COLO668 (cell line): ENCODE measurements at regions not wholly inside any gene's neighbourhood (a gene's known extent, or its start where the extent isn't known, plus 50 kb on each side); places are given as distances from the start of the nearest gene placed in this dataset.
A peak's percentile ranks its signal among the peaks of the same experiment; 100 is the strongest.

Source experiments
- DNase-seq: peaks from one replicate; lab custom pipeline; 2025; ENCODE audit not compliant: unreplicated experiment; lab: John Stamatoyannopoulos, UW

DNA sequence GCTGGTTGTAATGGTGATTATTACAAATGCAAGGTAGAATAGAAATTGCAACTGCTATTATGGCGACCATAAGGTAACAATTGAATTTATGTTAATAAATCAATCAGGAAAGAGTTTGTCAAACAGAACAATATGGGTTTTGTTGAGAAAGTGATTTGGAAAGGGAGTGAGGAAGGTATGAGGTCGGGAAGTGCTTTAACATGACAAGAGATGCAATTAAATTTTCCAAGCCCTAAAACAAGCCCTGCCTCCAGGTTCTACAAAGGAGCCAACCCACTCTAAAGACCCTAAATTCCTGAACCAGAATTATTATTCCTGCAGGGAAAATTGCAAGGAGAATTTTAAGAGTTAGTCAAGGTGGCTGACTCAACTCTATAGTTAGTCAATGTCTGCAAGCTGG, 363.7 kb downstream of the BMPER start:
- no peak for DNase-seq

DNA sequence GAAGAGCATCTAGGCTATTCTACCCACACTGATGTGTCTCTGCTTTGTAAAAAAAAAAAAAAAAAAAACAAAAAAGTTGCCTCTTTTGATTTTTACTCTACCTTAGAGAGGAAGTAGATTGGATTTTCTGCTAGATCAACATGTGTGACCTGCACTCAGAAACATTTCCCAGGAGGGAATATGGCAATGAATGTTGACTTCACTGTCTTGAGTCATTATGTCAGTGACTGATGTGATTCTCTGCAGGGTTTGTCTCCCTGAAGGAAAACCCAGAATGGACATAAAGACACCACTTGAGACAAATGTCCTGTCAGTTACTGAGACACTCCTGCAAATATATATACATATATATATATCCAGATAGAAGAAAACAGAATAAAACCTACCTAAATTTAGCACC, 370.3 kb downstream of the BMPER start:
- no peak for DNase-seq

DNA sequence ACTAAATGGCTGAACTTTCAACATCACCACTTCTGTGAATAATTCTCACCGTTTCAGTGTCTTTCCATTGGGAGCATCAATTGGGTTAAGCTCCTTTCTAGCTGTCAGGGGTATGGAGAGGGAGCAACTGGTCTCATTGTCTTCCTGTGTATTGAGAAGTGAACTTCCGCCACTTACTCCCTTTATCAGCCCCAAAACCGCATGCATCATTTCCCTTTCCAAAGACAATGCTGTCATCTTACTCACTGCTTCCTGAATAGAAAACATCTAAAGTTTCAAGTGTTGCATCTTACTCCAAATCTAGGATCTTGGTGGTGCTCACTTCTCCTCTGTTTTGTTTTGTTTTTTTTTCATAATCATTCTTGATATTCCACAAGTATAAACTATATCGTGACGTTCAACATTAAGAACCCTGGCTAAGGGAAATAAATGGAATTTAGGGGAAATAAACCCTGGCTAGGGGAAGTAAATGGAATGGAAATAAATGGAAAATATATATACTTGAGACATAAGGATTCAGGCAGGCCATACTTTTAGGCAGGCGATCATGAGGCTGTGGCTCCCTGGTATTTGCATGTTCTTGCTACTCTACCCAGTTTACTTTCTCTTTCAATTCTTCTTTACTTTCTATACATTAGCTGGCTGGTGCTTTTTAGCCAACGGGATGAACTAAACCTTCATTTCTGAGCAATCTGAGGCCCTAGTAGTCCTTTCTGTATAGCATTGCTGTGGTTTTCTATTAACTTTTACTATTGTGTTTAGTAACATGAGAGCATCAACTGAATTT, 371.9 kb downstream of the BMPER start:
- DNase-seq: no peak

DNA sequence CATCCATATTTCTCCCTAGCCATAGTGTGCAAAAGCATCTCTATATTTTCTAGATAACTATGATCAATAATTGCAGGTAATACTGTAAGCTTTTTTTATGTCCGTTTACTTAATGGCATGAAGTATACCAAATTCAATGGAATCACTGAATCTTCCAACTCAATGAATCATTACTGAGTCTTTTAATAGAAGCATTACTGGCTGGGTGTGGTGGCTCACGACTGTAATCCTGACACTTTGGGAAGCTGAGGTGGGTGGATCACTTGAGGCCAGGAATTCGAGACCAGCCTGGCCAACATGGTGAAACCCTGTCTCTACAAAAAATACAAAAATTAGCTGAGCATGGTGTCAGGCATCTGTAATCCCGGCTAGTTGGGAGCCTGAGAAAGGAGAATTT, 372.5 kb downstream of the BMPER start:
- no peak for DNase-seq

DNA sequence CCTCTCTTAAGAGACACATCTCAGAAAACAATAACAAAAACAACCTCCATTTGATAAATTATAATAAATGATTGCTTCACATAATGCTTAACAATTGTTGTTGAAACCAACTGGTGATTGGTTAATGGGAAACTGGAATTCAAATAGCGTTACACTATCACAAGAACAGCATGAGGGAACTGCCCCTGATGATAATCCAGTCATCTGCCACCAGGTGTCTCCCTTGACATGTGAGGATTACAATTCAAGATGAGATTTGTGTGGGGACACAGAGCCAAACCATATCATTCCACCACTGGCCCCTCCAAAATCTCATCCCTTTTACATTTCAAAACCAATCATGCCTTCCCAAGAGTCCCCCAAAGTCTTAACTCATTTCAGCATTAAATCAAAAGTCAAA, 375.9 kb downstream of the BMPER start:
- DNase-seq: no peak

DNA sequence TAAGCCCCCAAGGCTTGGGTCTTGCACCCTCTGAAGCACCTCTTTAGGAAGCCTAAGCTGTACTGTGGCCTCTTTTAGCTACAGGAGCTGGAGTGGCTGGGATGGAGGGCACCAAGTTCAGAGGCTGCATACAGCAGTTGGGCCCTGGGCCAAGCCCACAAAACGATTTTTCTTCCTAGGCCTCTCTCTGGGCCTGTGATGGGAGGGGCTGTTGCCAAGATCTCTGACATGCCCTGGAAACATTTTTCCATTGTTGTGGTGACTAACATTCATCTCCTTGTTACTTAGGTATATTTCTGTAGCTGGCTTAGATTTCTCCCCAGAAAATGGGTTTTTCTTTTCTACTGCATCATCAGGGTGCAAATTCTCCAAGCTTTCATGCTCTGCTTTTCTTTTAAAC, 375.7 kb upstream of the NPSR1 start:
- DNase-seq: no peak

DNA sequence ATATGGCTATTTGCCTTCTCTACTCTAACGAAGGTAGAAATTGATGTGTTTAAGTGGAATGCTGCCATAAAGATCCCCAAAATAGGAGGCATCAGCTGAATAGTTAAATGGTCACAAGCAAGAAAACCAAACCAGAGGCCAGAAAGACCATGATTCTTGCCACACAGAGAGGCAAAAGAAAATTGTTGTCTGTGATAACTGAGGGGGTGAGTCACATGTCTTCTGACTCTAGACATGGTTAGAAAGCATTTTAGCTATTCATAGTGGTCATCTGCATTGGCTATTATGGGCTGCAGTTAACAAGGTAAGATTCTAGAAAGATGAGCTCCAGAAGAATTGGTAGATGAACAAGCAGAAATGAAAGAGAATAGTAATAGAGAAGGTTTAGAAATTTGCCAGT, 361.4 kb upstream of the NPSR1 start:
- no peak for DNase-seq

DNA sequence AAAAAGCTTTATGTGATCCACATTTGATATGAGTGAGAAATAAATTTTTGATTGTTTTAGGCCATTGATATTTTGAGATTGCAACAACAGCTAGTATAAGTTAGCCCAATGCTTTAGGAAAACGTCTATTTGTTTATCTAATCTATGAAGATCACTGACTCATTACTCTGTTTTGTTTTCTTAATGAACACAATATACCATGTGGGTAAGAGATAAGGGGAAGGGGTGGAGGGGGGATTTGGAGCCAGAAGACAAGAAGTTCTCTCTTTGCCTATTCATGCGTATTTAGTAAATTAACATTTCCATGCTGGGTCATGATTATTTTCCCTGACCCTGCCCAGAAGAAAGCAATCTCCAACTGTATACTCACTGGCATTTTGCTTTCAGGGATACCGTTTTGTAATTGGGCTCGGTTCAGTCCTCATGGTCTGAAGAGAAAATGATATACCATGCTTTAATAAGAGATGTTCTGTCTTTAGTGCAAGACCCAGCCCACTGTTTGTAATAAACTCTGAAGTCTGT, 359.5 kb upstream of the NPSR1 start:
- DNase-seq: no peak

DNA sequence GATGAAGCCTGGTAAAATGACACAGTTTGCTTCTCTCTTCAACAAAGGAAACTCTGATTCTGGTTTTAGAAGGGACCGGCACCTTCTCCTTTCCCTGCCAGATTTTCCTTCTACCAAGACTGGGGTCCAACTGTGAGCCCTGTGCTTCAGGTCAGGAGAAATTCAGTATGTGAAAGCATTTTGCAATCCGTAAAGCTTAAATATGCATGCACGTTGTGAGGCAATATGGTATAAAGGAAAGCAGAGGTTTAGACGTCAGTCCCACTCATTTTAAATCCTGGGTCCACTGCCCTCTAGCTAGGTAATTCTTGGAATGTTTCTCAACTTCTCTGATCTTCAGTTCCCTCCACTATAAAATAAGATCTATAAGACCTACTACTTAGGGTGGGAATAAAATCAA, 359.0 kb upstream of the NPSR1 start:
- no peak for DNase-seq

DNA sequence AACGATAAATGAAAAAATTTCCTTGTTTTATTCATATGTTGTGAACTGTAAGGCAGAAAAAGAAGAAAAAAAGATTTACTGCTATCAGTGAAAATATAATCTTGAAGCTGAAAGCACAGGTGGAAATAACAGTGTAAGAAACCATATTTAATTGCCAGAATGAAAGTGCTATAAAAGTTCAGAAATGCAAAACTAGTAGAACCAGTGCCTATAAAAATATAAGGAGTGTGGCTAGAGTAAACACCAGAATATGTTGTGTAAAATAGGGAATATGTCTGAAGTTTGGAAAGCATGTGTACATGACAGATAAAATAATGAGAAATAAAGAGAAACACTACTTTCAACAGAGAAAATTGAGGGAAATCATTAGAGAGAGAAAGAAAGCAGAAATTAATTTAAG, 350.5 kb upstream of the NPSR1 start:
- DNase-seq: no peak

DNA sequence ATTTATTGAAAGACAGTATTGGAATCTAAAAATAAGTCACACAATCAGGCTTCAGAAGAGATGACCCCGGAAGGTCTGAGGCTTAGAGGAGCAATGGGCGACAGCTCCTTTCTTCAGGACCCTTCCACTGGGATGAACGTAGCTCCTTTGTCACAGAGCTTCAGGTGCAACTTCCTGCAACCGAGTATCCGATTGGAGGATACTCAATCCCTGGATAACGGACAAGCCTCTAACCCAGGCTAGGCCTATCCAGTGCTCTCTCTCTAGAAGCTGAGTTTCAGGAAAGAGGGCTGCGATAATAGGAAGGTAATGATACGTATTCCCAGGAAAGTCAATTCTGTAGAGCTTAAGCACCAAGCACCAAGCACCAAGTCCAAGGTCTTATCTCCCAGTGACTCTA, 349.4 kb upstream of the NPSR1 start:
- DNase-seq: no peak

DNA sequence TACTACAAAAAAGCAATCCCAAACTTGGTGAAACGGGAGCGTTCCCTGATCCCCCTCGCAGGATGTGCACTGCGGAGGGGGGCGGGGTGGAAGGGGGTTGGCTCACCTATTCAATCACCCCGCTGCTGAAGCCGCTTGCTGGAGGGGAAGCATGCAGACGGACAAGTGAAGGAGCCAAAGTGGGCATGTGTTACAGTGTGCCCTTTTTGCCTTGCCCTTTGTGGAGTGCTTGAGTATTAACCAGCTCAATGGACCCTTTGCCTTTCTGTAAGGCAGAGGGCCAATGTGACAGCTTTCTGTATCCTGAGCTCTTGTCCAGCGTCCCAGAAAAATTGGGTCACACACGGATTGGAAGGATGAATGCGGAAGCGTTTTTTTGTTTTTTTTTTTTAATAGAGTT, 348.9 kb upstream of the NPSR1 start:
- no peak for DNase-seq

DNA sequence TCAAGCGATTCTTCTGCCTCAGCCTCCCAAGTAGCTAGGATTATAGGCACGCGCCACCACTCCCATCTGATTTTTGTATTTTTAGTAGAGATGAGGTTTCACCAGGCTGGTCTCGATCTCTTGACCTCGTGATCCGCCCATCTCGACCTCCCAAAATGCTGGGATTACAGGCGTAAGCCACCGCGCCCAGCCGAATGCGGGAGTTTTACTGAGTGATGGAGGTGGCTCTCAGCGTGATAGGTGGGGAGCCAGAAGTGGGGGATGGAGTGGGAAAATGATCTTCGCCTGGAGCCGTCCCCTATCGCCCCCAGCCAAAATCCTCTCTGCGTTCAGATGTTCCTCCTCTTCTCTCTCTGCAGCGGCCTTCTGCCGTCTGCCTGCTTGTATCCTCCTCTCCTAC, 348.4 kb upstream of the NPSR1 start:
- DNase-seq: no peak

DNA sequence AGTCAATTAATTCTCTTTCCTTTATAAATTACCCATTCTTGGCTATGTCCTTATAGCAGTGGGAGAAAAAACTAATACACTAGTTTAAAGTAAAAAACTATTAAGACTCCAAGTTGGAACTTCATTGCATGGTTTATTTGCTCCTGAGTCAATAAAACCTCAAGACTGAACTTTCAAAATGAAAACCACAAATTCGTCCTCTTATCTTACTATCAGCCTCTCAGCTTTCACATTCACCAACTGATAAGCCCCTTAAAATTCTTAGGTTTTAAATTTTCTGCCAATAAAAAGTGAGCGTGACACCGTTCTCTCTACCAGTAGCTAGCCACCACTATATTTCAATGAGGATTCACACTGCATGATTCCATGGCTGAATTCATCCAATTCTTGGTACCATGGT, 346.4 kb upstream of the NPSR1 start:
- DNase-seq: no peak

DNA sequence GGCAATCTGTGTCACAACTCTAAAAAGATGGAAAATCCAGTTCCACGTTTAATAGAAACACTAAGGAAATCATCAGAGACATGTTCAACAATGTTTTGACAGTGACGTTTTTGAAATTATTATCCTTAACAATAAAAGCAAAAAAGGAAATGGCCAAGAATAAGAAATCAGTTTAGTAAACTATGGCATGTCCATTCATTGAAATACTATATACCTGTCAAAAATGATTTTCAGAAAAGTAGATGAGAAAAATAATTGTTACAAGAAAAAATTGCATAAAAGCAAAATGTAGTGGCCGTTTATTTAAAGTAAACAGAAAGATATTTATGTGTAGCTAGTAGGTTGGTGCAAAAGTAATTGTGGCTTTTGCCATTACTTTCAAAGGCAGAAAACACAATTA, 345.4 kb upstream of the NPSR1 start:
- DNase-seq: no peak

DNA sequence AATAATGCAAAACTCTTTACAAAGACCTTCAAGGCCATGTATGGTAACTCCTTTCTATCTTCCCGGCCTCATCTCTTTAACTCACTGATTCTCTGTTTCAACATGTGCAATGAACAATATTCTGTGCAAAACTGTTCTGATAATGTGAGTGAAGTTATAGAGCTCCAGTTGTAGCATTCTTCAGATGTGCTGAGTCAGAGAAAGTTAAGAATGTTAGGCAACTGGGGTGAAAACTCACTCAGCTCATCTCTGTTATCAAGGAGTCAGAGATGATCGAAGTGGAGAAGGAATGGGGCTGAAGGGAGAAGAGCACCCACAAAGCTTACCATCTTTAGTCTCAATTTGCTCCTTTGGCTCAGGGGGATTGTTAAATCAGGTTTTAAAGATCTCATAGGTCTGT, 344.7 kb upstream of the NPSR1 start:
- no peak for DNase-seq

DNA sequence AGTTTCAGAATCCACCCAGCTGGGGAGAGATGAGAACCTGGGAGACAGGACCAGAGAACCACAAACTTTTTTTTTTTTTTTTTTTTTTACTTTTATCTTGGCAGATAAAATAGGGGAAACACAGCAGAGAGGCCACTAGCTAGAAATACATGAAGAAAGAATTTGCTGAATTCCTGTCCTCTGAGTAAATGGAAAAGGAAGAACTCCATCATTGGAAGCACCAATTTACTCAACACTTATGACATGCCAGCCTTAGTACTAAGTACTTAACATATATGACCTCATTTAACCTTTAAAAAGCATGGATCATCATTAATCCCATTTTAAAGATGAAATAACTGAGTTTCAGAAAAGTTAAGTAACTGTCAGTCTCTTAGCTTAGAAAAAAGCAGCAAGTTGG, 343.0 kb upstream of the NPSR1 start:
- no peak for DNase-seq

DNA sequence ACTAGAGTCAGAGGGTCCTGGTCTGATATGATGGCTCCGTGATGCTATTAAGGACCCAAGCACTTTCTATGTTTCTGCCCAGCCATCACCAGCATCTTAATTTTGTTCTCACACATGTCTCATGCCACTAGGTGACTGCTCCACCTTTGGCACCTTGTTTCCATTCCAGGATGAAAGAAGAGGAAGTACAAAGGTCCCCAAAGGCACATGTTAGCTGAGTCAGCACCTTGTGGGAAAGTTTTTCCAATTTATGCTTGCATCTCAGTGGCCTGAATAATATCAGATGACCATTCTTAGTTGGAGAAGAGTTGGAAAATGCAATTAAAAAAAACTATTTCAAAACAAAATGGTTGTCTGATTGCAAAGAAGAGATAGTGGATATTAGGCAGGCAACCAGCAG, 341.0 kb upstream of the NPSR1 start:
- no peak for DNase-seq

DNA sequence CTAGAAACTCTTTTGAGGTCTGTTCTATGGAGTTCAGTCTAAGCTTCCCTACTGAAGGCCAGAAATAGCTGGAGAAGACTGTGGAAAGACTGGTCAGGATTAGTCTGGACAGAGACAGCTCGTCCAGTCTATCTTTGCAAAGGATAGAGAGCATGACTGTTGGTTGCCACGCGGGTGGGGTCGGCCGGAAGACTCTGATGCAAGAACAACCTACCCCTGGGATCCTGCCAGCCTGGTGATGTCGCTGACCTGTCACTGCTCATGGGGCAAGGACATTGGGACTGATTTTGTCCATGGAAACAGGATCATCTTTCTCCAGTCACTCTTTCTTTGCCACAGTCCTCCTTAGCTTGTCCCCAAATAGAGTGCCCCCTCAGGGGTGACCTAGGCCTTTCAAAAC, 337.6 kb upstream of the NPSR1 start:
- no peak for DNase-seq

DNA sequence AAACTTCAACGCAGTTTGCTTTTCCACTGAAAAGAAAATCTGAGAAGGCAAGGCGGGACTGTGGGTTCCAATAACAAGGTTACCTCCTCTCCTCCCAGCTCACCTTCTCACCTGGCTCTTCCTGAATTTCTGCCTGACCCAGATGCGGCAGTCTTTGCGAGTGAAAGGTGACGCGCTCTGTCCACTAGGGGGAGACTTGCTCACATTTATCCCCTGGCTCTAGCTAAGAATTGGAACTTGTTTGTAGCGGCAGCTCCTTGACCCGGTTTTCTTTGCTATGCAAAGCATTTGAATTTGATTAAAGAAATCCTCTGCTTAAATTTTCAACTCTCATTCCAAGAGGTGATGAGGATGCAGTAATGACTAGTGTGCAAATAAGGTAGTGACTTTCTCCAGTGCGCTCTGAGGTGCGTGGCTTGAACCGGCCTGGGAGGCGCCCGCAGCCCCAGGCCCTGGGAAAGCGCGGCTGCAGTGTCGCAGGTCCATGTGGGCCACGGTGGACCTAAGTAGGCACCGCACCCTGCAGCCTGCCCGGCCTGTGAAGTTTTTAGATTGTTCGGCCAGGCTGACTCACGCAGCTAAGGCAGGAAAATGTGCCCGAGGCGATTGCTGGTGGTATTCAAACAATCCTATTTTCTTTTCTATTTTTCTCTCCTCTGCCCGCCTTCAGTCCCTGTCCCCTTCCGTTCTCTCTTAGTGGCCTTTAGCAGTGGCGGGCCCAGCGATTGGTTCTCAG, 336.9 kb upstream of the NPSR1 start:
- peak; percentile 60 for DNase-seq

DNA sequence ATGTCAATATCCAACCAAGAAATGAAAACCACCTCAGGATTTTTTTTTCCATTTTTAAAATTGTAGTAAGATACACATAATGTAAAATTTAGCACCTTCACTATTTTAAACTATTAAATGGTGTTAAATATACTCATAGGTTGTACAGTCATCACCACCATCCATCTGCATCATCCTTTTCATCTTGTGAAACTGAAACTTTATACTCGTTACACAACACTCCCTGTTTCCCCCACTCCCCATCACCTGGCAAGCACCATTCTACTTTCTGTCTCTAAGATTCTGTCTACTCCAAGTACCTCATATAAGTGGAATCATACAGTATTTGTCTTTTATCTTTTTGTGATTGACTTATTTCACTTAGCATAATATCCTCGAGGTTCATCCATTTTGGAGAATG, 335.2 kb upstream of the NPSR1 start:
- no peak for DNase-seq

DNA sequence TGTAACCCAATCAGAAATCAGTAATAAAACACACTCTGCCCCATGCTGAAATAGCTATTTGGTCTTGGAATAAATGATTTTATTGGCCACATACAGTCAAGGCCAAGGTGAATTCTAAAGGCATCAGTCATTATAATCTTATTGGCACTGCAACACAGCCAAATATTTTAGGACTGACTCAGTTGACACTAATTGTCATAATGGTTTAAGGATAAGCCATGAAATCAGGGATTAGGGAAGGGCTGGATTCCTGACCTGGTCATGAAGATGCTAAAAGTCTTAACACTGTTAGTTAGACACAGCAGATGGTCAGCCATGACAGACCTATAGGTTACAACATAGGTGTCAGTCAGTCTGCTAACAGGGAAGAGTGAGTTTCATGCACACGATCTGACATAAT, 330.3 kb upstream of the NPSR1 start:
- DNase-seq: no peak

DNA sequence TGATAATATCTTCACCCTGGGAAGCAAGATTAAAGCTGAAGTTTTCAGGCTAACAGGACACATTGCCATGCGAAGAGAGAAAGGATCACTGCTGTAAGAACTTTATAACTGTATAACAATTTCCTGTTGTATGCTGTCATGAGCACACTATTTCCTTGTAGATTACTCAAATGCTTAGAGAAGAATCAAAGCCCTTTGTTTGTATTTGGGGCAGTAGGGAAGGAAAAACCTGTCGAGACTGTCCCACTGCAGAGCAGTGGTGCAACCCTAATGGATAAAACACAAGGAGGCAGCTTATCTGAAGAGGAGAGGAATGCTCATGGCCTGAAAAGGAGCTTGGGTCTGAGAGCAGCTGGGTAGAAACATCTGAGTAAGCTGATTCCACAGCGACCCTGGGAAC, 327.7 kb upstream of the NPSR1 start:
- no peak for DNase-seq
